ENCODE measurements at regions not wholly inside any gene's neighbourhood (a gene's known extent, or its start where the extent isn't known, plus 50 kb on each side); places are given as distances from the start of the nearest gene placed in this dataset.
A peak's percentile ranks its signal among the peaks of the same experiment; 100 is the strongest.

DNA sequence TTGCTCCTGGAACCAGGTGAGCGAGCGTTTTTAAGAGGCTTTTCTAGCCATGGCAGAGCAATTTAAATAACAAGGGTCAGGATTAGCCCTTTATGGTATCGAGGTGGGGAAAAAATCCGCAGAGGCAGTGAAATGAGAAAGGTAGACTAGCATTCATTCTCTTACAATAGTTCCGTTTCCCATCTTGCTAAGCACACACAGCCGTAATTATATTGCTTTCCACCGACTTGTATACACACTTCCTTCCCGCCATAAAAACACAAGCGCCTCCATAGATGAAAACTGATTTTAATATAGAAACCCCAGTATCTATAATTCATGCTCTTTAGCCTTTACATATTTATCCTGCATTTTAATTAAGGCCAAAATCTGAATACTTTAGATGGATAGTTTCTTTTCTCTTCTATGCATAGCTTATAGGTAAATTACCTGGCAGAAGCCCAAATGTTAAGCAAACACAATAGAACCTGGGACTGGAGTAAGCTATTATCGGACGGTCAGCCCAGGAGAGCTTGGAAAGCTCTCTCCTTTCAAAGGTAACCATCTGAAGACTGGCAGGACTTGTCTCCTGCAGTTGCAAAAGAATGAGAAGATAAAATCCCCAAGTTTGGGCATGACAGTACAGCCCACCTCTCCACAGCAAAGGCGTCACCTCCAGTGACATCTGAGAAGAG, 90.9 kb upstream of the MC3R start:
- no peak for DNase-seq
- no peak for TF ChIP-seq GATA1 (IDR thresholded peaks at IDR 0.05; ENCODE audit: low read depth, low read length)
- TF ChIP-seq POLR2A (IDR thresholded peaks at IDR 0.05; ENCODE audit: low read length): no peak

DNA sequence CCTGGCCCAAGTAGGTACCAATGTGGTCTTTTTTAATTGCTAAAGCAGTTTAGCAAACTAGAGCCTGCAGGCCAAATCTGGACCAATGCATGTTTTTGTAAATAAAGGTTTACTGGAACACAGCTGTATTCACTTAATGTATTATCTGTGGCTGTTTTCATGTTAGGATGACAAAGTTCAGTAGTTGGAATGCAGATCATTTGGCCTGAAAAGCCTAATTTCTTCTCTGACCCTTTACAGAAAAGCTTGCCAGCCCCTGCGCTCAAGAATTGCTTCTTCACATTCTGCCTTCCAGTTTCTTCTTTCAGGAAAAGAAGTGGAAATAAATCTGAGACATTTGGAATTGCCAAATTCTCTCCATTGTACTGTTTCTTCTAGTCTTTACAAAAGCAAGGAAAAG, 90.0 kb upstream of the MC3R start:
- DNase-seq: no peak
- TF ChIP-seq GATA1 (IDR thresholded peaks at IDR 0.05; ENCODE audit: low read depth, low read length) (no peak), POLR2A (IDR thresholded peaks at IDR 0.05; ENCODE audit: low read length) (no peak)

- no peak for DNase-seq
- no peak for TF ChIP-seq POLR2A (IDR thresholded peaks at IDR 0.05; ENCODE audit: low read length)
- TF ChIP-seq GATA1 (IDR thresholded peaks at IDR 0.05; ENCODE audit: low read depth, low read length): no peak
These were observed 87.6 kb upstream of the MC3R start for GRCh38 chr20:56160956-56161355.

GRCh38 chr20:56163806-56164205, 84.7 kb upstream of the MC3R start:
- TF ChIP-seq GATA1 (IDR thresholded peaks at IDR 0.05; ENCODE audit: low read depth, low read length) (no peak), POLR2A (IDR thresholded peaks at IDR 0.05; ENCODE audit: low read length) (no peak)
- peak in 1 of 2 experiments; percentile 3 for DNase-seq

GRCh38 chr20:56166781-56167465, 81.6 kb upstream of the MC3R start:
- TF ChIP-seq GATA1 (IDR thresholded peaks at IDR 0.05; ENCODE audit: low read depth, low read length): no peak
- no peak for TF ChIP-seq POLR2A (IDR thresholded peaks at IDR 0.05; ENCODE audit: low read length)
- no peak for DNase-seq

GRCh38 chr20:56171087-56172012, 77.2 kb upstream of the MC3R start:
- TF ChIP-seq GATA1 (IDR thresholded peaks at IDR 0.05; ENCODE audit: low read depth, low read length) (no peak), POLR2A (IDR thresholded peaks at IDR 0.05; ENCODE audit: low read length) (no peak)

GRCh38 chr20:56173438-56173837, 75.1 kb upstream of the MC3R start:
- no peak for DNase-seq
- no peak for TF ChIP-seq POLR2A (IDR thresholded peaks at IDR 0.05; ENCODE audit: low read length)
- TF ChIP-seq GATA1 (IDR thresholded peaks at IDR 0.05; ENCODE audit: low read depth, low read length): no peak

More at GRCh38 chr20:56171087-56172012, 77.2 kb upstream of the MC3R start:
- peak in 1 of 2 experiments; percentile 1 for DNase-seq

DNA sequence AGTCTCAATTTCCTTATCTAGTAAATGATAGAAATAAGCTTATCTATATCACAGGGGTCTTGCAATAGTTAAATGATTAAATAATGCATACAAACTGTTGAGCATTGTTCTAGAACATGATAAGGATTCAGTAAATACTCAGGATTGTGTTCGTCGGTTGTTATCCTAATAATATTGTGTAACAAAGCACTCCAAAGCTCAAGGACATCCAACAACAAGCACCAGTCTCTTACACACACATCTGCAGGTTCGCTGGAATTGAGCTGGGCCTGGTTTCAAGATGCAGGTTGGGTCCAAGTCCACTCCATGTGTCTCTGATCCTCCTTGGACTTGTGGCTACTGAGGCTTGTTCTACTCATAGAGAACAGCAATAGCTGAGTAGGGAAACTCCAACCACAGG, 74.1 kb upstream of the MC3R start:
- no peak for DNase-seq
- no peak for TF ChIP-seq GATA1 (IDR thresholded peaks at IDR 0.05; ENCODE audit: low read depth, low read length)

DNA sequence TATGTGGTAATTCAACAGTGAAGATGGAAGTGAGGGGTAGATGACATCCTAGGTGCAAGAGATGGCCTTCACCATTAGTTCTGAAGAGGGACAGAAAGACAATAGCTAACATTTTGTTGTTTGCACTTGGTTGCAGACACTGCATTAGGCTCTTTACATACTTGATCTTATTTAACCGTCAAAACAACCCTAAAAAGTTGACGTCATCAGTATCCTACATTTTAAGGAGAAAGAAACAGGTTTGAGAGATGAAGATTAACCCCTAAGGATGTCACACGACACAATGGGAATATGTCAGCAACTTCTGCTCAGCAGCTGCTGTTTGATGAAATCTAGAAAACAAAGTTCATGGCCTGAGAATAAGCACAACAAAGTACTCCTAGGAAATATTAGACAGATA, 72.6 kb upstream of the MC3R start:
- DNase-seq: no peak
- TF ChIP-seq POLR2A (IDR thresholded peaks at IDR 0.05; ENCODE audit: low read length) (no peak), GATA1 (IDR thresholded peaks at IDR 0.05; ENCODE audit: low read depth, low read length) (no peak)

DNA sequence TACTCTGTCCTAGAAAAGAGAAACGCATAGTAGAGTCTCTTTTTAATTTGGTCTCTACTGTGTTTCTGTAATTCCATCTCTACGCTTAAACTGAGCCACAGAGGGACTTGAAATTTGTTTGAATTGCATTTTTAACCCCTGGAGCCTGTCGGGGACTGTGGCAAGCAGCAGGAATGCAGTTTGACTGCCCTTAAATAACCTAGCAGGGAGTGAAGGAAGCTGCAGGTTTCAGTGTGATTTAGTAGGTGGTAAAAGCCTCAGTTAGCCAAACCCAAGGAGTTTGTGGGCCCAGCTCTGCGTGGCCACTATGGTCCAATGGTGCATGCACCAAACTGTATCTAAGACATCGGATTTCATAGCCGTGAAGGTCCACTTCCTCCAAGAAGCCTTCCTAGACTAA, 70.3 kb upstream of the MC3R start:
- DNase-seq: no peak
- TF ChIP-seq POLR2A (IDR thresholded peaks at IDR 0.05; ENCODE audit: low read length) (no peak), GATA1 (IDR thresholded peaks at IDR 0.05; ENCODE audit: low read depth, low read length) (no peak)

GRCh38 chr20:56179051-56179450, 69.5 kb upstream of the MC3R start:
- DNase-seq: no peak
- TF ChIP-seq POLR2A (IDR thresholded peaks at IDR 0.05; ENCODE audit: low read length) (no peak), GATA1 (IDR thresholded peaks at IDR 0.05; ENCODE audit: low read depth, low read length) (no peak)

- no peak for TF ChIP-seq GATA1 (IDR thresholded peaks at IDR 0.05; ENCODE audit: low read depth, low read length)
- no peak for TF ChIP-seq POLR2A (IDR thresholded peaks at IDR 0.05; ENCODE audit: low read length)
- DNase-seq: no peak
These were observed 66.9 kb upstream of the MC3R start for GRCh38 chr20:56181583-56181982.

GRCh38 chr20:56187534-56188165, 60.9 kb upstream of the MC3R start:
- peak in 1 of 2 experiments; percentile 4 for DNase-seq
- no peak for TF ChIP-seq POLR2A (IDR thresholded peaks at IDR 0.05; ENCODE audit: low read length)

- no peak for DNase-seq
These were observed 54.5 kb upstream of the MC3R start for GRCh38 chr20:56194042-56194441.

More at GRCh38 chr20:56194042-56194441, 54.5 kb upstream of the MC3R start:
- TF ChIP-seq POLR2A (IDR thresholded peaks at IDR 0.05; ENCODE audit: low read length): no peak
